Activated CD4-positive, alpha-beta memory T cell treated with anti-CD3 and anti-CD28 coated beads for 36 hours (primary cell): ENCODE measurements at regions not wholly inside any gene's neighbourhood (a gene's known extent, or its start where the extent isn't known, plus 50 kb on each side); places are given as distances from the start of the nearest gene placed in this dataset.

Experiments
- CTCF ChIA-PET: fragments of 350-600 bp; sonication (Branson Sonifier 250); formaldehyde crosslinking; loops from one replicate; lab custom pipeline; 2021; ENCODE audit warnings: antibody characterized with exemption, inconsistent platforms; lab: Charles Lee
- POLR2A ChIA-PET: fragments of 350-600 bp; sonication (Branson Sonifier 250); formaldehyde crosslinking; loops from one replicate; lab custom pipeline; 2021; ENCODE audit warnings: antibody characterized with exemption; lab: Charles Lee
- DNase-seq: peaks from one replicate; pipeline ENCODE4 v3.0.0-alpha.2; 2020
- H3K27ac Mint-ChIP-seq: one replicate; pipeline ENCODE4 v1.8.0; 2021; ENCODE audit warnings: mixed read lengths
- H3K27me3 Mint-ChIP-seq: one replicate; pipeline ENCODE4 v1.8.0; 2021; ENCODE audit warnings: mixed read lengths
- H3K36me3 Mint-ChIP-seq: one replicate; pipeline ENCODE4 v1.8.0; 2021; ENCODE audit warnings: mixed read lengths
- H3K4me1 Mint-ChIP-seq: one replicate; pipeline ENCODE4 v1.8.0; 2021; ENCODE audit warnings: low read depth, mixed read lengths
- H3K4me3 Mint-ChIP-seq: one replicate; pipeline ENCODE4 v1.8.0; 2021; ENCODE audit warnings: mild to moderate bottlenecking, mixed read lengths
- H3K9me3 Mint-ChIP-seq: one replicate; pipeline ENCODE4 v1.8.0; 2021; ENCODE audit warnings: mixed read lengths
- intact Hi-C: fragments of 100-400 bp; cut with micrococcal nuclease; formaldehyde crosslinking; loops from one replicate; pipeline ENCODE4 v1.15.1; 2023

GRCh38 chr1:30151826-30152225 is 571.6 kb downstream of the MATN1 start:
- Mint-ChIP-seq H3K27ac (no peak overlapping the region), H3K9me3 (peaks cover 15% of the 10 kb centered on the region), H3K36me3 (no peaks in the 10 kb centered on the region), H3K4me1 (no peaks in the 10 kb centered on the region), H3K4me3 (no peak overlapping the region), H3K27me3 (peaks cover 1% of the 10 kb centered on the region)
- intact Hi-C loops, result no loop called here
- DNase-seq, result no peak
- CTCF ChIA-PET, result no interaction called here
- POLR2A ChIA-PET, result no interaction called here

DNA sequence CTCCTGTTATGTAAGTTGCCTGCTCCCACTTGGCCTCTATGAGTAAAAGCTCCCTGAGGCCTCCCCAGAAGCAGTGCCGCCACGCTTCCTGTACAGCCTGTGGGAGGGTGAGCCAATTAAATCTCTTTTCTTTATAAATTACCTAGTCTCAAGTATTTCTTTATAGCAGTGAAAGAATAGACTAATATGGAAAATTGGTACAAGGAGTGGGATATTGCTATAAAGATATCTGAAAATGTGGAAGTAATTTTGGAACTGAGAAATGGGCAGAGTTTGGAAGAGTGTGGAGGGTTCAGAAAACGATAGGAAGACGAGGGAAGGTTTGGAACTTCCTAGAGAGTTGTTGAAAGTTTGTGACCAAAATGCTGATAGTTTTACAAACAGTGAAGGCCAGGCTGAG is 572.3 kb downstream of the MATN1 start:
- ChIA-PET CTCF (no interaction called here), POLR2A (no interaction called here)
- intact Hi-C loops, result no loop called here
- H3K4me3 Mint-ChIP-seq, result no peak overlapping the region
- no peak for DNase-seq
- H3K27ac Mint-ChIP-seq, result no peak overlapping the region
- peaks cover under 1% of the 10 kb centered on the region for H3K27me3 Mint-ChIP-seq
- H3K4me1 Mint-ChIP-seq, result no peaks in the 10 kb centered on the region
- H3K9me3 Mint-ChIP-seq, result peaks cover 15% of the 10 kb centered on the region
- no peaks in the 10 kb centered on the region for H3K36me3 Mint-ChIP-seq

- intact Hi-C loops, result no loop called here
- Mint-ChIP-seq H3K4me1 (no peaks in the 10 kb centered on the region), H3K27me3 (peaks cover 15% of the 10 kb centered on the region), H3K36me3 (no peaks in the 10 kb centered on the region), H3K4me3 (no peak overlapping the region), H3K27ac (no peak overlapping the region), H3K9me3 (peaks cover 12% of the 10 kb centered on the region)
- ChIA-PET POLR2A (no interaction called here), CTCF (interaction anchor here (0.8 kb wide), 1 partner anchor 29 kb away, joined by 3 read pairs; no protein-coding TSS in a partner anchor)
- DNase-seq, result no peak
Measured at GRCh38 chr1:30149226-30149625, 574.2 kb downstream of the MATN1 start.

DNA sequence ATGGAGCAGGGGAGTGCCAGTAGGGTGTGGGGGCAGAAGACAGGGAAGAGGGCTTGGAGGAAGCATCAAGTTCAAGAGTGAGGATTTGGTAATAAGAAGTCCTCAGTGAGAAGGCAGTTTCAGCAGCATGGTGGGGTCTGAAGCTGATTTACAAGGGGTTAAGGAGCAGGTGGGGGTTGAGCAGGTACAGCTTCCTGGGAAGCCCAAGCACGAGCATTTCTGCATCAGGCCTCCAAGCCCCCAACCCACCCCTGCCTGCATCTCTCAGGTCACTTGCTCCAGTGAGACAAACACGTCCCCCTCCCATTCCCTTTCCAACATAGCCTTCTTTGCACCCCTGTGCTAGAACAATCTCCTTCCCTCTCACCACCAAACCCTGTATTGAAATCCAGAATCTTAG is 574.7 kb downstream of the MATN1 start:
- Mint-ChIP-seq H3K9me3 (peaks cover 12% of the 10 kb centered on the region), H3K27ac (no peak overlapping the region), H3K36me3 (no peaks in the 10 kb centered on the region), H3K4me1 (no peaks in the 10 kb centered on the region), H3K27me3 (peaks cover 15% of the 10 kb centered on the region), H3K4me3 (no peak overlapping the region)
- no peak for DNase-seq
- ChIA-PET CTCF (no interaction called here), POLR2A (no interaction called here)
- intact Hi-C loops, result no loop called here

GRCh38 chr1:30147188-30147587 is 576.2 kb downstream of the MATN1 start:
- no peaks in the 10 kb centered on the region for H3K36me3 Mint-ChIP-seq
- ChIA-PET CTCF (no interaction called here), POLR2A (no interaction called here)
- intact Hi-C loops, result no loop called here
- H3K4me3 Mint-ChIP-seq, result no peak overlapping the region
- peaks cover 22% of the 10 kb centered on the region for H3K27me3 Mint-ChIP-seq
- H3K27ac Mint-ChIP-seq, result no peak overlapping the region
- peaks cover 12% of the 10 kb centered on the region for H3K9me3 Mint-ChIP-seq
- DNase-seq, result no peak
- H3K4me1 Mint-ChIP-seq, result no peaks in the 10 kb centered on the region

GRCh38 chr1:30146448-30146847 is 576.9 kb downstream of the MATN1 start:
- no peaks in the 10 kb centered on the region for H3K36me3 Mint-ChIP-seq
- ChIA-PET POLR2A (no interaction called here), CTCF (no interaction called here)
- no peak overlapping the region for H3K4me3 Mint-ChIP-seq
- intact Hi-C loops, result no loop called here
- no peaks in the 10 kb centered on the region for H3K4me1 Mint-ChIP-seq
- peaks cover 23% of the 10 kb centered on the region for H3K27me3 Mint-ChIP-seq
- H3K9me3 Mint-ChIP-seq, result peaks cover 9% of the 10 kb centered on the region
- no peak for DNase-seq
- H3K27ac Mint-ChIP-seq, result no peak overlapping the region

DNA sequence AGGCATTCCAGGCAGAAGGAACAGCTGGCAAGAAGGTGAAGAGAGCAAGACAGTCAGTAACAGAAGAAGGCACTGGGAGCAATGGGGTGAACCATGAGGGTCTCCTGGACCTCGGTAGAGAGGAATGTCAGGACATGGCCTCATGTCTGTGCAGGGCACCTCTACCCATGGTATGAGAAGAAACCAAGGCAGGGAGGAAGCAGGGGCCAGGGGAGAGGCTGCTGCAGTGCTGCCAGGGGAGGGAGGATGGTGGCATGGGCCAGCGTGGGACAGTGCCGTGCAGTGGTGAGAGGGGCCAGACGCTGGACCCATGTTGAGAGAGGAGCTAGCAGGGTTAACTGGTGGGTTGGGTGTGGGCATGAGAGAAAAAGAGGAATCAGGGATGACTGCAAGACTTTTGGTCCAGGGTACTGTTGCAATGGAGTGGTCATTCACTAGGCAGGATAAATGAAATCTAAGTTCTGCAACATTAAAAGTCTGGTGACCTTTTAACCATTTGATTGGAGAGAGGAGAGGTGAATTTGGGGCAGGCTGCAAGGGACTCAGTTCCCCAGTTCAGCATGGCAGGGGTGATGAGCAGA is 577.6 kb downstream of the MATN1 start:
- Mint-ChIP-seq H3K4me1 (no peaks in the 10 kb centered on the region), H3K4me3 (no peak overlapping the region), H3K36me3 (no peaks in the 10 kb centered on the region), H3K27ac (no peak overlapping the region), H3K27me3 (peaks cover 23% of the 10 kb centered on the region), H3K9me3 (peaks cover 3% of the 10 kb centered on the region)
- no peak for DNase-seq
- CTCF ChIA-PET, result no interaction called here
- intact Hi-C loops, result no loop called here
- POLR2A ChIA-PET, result no interaction called here

GRCh38 chr1:30144831-30145230 is 578.6 kb downstream of the MATN1 start:
- Mint-ChIP-seq H3K27ac (no peak overlapping the region), H3K9me3 (no peaks in the 10 kb centered on the region), H3K36me3 (no peaks in the 10 kb centered on the region), H3K27me3 (peaks cover 23% of the 10 kb centered on the region), H3K4me1 (no peaks in the 10 kb centered on the region), H3K4me3 (no peak overlapping the region)
- DNase-seq, result no peak
- ChIA-PET POLR2A (no interaction called here), CTCF (no interaction called here)
- intact Hi-C loops, result no loop called here

DNA sequence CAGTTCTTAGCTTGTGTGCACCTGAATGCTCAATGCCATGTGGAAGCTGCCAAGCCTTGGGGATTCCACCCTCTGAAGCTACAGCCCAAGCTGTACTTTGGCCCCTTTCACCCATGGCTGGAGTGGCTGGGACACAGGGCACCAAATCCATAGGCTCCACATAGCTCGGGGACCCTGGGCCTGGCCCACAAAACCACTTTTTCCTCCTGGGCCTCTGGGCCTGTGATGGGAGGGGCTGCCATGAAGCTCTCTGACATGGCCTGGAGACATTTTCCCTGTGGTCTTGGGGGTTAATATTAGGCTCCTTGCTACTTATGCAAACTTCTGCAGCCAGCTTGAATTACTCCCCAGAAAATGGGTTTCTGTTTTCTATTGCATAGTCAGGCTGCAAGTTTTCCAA is 579.9 kb downstream of the MATN1 start:
- H3K36me3 Mint-ChIP-seq, result no peaks in the 10 kb centered on the region
- H3K9me3 Mint-ChIP-seq, result no peaks in the 10 kb centered on the region
- H3K4me3 Mint-ChIP-seq, result no peak overlapping the region
- intact Hi-C loops, result no loop called here
- CTCF ChIA-PET, result no interaction called here
- H3K4me1 Mint-ChIP-seq, result no peaks in the 10 kb centered on the region
- POLR2A ChIA-PET, result no interaction called here
- no peak for DNase-seq
- peaks cover 24% of the 10 kb centered on the region for H3K27me3 Mint-ChIP-seq
- no peak overlapping the region for H3K27ac Mint-ChIP-seq

DNA sequence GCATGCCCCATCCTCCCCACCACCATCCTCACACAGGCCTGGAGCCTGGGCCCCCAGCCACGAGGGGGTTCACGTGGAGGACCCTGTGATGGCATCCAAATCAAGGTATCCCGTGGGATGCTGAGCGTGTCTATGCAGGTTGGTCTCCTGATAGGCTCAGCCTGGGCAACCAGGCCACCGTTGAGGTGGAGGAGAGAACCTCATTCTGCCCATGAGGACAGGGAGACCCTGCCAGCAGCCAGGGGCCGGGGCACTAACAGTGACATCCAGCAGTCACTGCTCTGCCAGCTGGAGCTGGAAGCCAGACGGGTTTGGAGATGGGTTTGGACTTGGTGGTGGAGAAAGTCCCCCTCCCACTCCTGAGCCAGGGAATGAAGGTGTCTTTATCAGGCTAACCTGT is 582.8 kb downstream of the MATN1 start:
- Mint-ChIP-seq H3K27ac (no peak overlapping the region), H3K36me3 (no peaks in the 10 kb centered on the region), H3K9me3 (no peaks in the 10 kb centered on the region), H3K4me3 (no peak overlapping the region), H3K27me3 (peaks cover 18% of the 10 kb centered on the region), H3K4me1 (no peaks in the 10 kb centered on the region)
- ChIA-PET POLR2A (no interaction called here), CTCF (no interaction called here)
- no peak for DNase-seq
- intact Hi-C loops, result no loop called here

GRCh38 chr1:30138891-30139290 is 584.5 kb downstream of the MATN1 start:
- ChIA-PET CTCF (no interaction called here), POLR2A (no interaction called here)
- H3K36me3 Mint-ChIP-seq, result no peaks in the 10 kb centered on the region
- no peak overlapping the region for H3K4me3 Mint-ChIP-seq
- peaks cover 8% of the 10 kb centered on the region for H3K27me3 Mint-ChIP-seq
- H3K9me3 Mint-ChIP-seq, result no peaks in the 10 kb centered on the region
- no peak for DNase-seq
- intact Hi-C loops, result no loop called here
- no peak overlapping the region for H3K27ac Mint-ChIP-seq
- H3K4me1 Mint-ChIP-seq, result no peaks in the 10 kb centered on the region

DNA sequence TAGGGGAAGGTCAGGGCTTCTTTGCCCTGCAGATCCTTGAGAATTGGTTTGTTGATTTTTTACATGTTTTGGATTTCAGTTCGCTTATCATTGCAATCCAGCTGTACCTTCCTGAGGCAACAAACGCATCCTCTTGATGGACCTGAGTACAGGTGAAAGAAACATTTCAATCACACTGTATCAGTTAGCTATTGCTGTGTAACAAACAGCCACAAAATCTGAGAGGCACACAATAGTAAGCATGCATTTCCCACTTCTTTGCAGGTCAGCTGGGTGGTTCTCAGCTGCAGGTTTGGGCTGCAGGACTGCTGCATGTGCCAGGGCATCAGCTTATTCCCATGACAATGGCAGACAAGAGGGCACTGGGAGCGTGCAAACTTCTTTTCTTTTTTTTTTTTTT is 586.4 kb downstream of the MATN1 start:
- intact Hi-C loops, result no loop called here
- Mint-ChIP-seq H3K27ac (no peak overlapping the region), H3K36me3 (no peaks in the 10 kb centered on the region)

DNA sequence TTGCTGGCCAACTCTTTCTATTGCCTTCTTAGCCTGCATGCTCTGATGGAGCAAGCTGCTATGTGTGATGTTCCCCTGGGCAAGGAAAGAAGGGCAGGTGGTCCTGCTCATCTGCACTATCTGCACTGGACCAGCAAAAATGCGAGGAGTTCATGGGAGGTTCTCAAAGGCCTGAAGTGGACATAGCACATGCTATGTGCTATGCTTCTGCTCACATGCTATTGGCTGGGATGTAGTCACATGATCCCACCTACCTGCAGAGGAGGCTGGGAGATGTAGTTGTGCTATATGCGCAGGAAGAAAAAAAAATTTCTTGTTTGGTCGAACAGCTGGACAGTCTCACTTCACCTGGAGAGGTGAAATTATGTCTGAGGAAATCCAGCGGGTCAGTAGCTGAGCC is 587.7 kb downstream of the MATN1 start:
- intact Hi-C loops, result no loop called here
- no peak for DNase-seq
- no peaks in the 10 kb centered on the region for H3K4me1 Mint-ChIP-seq
- H3K27me3 Mint-ChIP-seq, result peaks cover 3% of the 10 kb centered on the region
- H3K4me3 Mint-ChIP-seq, result no peak overlapping the region
- no peaks in the 10 kb centered on the region for H3K36me3 Mint-ChIP-seq
- CTCF ChIA-PET, result no interaction called here
- no peak overlapping the region for H3K27ac Mint-ChIP-seq
- POLR2A ChIA-PET, result no interaction called here
- H3K9me3 Mint-ChIP-seq, result no peaks in the 10 kb centered on the region

More for the DNA sequence above, 586.4 kb downstream of the MATN1 start:
- ChIA-PET CTCF (no interaction called here), POLR2A (no interaction called here)
- H3K9me3 Mint-ChIP-seq, result no peaks in the 10 kb centered on the region
- H3K4me3 Mint-ChIP-seq, result no peak overlapping the region
- H3K4me1 Mint-ChIP-seq, result no peaks in the 10 kb centered on the region
- peaks cover 1% of the 10 kb centered on the region for H3K27me3 Mint-ChIP-seq
- no peak for DNase-seq
